ENCODE measurements at regions not wholly inside any gene's neighbourhood (a gene's known extent, or its start where the extent isn't known, plus 50 kb on each side); places are given as distances from the start of the nearest gene placed in this dataset.
"Not testable (repeated sequence)": the region's sequence is repeated elsewhere in the genome, so short reads cannot be mapped to it uniquely, and the experiment has no call there.

DNA sequence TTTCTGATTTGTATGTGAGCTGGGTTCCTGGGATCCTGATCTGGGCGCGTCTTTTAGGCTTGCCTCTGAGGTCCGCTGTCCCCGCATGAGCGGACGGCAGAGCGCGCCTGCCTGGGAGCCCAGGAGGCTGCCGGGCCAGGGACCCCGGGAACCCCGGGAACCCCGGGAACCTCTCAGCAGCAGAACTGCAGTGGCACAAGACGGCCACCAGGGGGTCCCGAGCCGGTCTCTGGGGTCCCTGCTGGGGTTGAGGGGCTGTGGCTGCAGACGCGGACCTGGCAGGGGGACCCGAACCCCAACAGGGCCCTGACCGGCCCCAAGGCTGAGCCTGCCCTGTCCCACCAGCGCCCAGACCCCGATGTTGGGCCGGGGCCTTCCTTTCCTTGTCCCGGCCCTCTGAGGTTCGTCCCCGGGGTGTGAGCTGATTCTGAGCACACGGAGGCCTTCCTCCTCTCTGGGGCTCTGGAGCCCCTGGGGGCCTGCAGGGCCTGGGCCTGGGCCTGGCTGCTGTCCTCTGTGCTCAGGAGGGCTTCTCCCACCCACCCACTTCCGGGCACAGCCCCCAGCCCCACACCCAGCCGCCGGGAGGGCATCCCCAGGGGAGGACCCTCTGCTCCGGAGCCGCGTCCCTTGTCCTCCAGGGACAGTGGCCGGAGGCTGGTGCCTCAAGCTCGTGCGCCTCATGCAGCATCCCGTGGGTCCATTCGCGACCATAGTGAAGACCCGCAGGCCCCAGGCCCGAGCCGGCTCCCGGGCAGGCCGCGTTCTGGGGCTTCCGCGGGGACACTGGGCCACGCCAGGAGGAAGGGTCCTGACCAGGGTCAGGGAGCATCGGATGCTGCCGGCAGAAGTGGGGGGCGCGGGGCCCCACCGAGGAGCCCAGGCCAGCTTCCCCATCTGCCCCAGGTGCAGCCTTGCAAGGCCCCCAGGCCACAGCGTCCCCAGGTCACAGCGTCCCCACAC lies 152.9 kb downstream of the TMEM121 start:
- DNase-seq, H3K27me3 Mint-ChIP-seq, H3K9me3 Mint-ChIP-seq, H3K4me1 Mint-ChIP-seq, H3K4me3 Mint-ChIP-seq, H3K27ac Mint-ChIP-seq, H3K36me3 Mint-ChIP-seq: not testable (repeated sequence)
- CTCF ChIA-PET = interaction anchor here (1.1 kb wide), 1 partner anchor 322 kb away, joined by 3 read pairs; no protein-coding TSS in a partner anchor

GRCh38 chr14:105679959-105680735 lies 153.8 kb downstream of the TMEM121 start:
- H3K4me3 Mint-ChIP-seq, H3K27me3 Mint-ChIP-seq, H3K36me3 Mint-ChIP-seq, H3K9me3 Mint-ChIP-seq, H3K4me1 Mint-ChIP-seq, H3K27ac Mint-ChIP-seq: not testable (repeated sequence)
- CTCF ChIA-PET = interaction anchor here (1.1 kb wide), 1 partner anchor 322 kb away, joined by 3 read pairs; no protein-coding TSS in a partner anchor
- DNase-seq = peak; percentile 39

DNA sequence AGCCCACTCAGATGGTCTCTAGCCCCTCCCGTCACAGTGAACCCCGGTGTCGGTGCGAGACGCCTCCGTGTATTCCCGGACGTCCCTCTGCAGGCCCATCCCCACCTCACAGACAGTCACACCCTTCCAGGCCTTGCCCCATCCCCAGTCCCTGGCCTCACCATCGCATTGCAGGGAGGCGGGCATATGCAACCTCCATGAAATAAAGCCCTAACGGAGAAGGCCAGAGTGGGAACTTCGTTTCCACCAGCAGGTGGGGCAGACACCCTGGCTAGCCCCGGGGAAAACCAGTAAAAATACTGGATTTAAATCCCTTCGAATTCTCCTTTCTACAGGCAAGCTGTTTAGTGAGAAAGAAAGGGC lies 154.3 kb downstream of the TMEM121 start:
- H3K9me3 Mint-ChIP-seq, CTCF ChIA-PET, H3K27me3 Mint-ChIP-seq, H3K4me3 Mint-ChIP-seq, H3K27ac Mint-ChIP-seq, H3K4me1 Mint-ChIP-seq, H3K36me3 Mint-ChIP-seq, DNase-seq: not testable (repeated sequence)

- DNase-seq, H3K36me3 Mint-ChIP-seq, CTCF ChIA-PET, H3K4me1 Mint-ChIP-seq, H3K9me3 Mint-ChIP-seq, H3K27me3 Mint-ChIP-seq, H3K4me3 Mint-ChIP-seq, H3K27ac Mint-ChIP-seq: not testable (repeated sequence)
These were observed 155.3 kb downstream of the TMEM121 start for GRCh38 chr14:105681606-105682185.

DNA sequence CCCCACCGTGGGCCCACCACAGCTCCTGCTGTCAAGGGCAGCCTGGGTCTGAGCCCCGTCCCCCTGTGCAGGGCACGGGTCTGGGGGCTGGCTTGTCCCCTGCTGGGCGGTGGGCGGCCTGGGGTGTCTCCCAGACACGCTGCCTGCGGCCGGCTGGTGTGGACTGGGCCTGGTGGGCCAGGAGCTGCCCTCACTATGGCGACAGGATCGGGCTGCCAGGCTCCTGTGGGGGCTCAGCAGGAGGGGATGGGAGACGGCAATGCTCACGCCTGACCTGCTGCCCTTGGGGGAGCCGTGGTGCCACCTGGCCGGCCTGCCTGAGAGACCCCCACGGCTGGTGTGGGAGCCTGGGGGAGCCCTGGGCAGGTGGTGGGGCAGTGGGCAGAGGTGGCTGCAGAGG lies 156.1 kb downstream of the TMEM121 start:
- H3K4me3 Mint-ChIP-seq, CTCF ChIA-PET, H3K4me1 Mint-ChIP-seq, DNase-seq, H3K27ac Mint-ChIP-seq, H3K36me3 Mint-ChIP-seq, H3K27me3 Mint-ChIP-seq, H3K9me3 Mint-ChIP-seq: not testable (repeated sequence)

DNA sequence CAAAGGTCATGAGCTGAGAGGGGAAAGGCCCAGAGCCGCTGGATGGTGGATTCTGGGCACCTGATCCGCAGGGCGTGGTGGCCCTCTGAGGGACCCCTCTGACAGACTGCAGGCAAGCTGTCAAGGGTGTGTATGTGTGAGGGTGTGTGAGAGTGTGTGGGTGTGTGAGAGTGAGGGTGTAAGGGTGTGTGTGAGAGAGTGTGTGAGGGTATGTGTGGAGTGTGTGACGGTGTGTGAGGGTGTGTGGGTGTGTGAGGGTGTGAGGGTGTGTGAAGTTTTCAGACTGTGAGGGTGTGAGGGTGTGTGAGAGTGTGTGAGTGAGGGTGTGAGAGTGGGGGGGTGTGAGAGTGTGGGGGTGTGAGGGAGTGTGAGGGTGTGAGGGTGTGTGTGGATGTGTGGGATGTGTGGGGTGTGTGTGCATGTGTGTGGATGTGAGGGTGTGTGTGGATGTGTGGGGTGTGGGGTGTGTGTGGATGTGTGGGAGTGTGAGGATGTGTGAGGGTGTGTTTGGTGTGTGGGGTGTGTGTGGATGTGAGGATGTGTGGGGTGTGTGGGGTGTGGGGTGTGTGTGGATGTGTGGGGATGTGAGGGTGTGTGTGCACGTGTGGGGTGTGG lies 156.7 kb downstream of the TMEM121 start:
- Mint-ChIP-seq H3K9me3 (peaks cover 9% of the 10 kb centered on the region), H3K27me3 (peaks cover 3% of the 10 kb centered on the region), H3K4me3 (no peak overlapping the region), H3K36me3 (no peaks in the 10 kb centered on the region), H3K4me1 (no peaks in the 10 kb centered on the region), H3K27ac (no peak overlapping the region)
- CTCF ChIA-PET = no interaction called here
- DNase-seq = no peak

GRCh38 chr14:105684056-105684455 lies 157.7 kb downstream of the TMEM121 start:
- H3K4me1 Mint-ChIP-seq, H3K27me3 Mint-ChIP-seq, H3K4me3 Mint-ChIP-seq, DNase-seq, CTCF ChIA-PET, H3K36me3 Mint-ChIP-seq, H3K27ac Mint-ChIP-seq: not testable (repeated sequence)
- H3K9me3 Mint-ChIP-seq = peaks cover 13% of the 10 kb centered on the region

GRCh38 chr14:105684597-105684996 lies 158.2 kb downstream of the TMEM121 start:
- not testable (repeated sequence) for H3K27ac Mint-ChIP-seq, H3K36me3 Mint-ChIP-seq, DNase-seq

GRCh38 chr14:105685003-105685402 lies 158.6 kb downstream of the TMEM121 start:
- DNase-seq = no peak
- Mint-ChIP-seq H3K9me3 (peaks cover 19% of the 10 kb centered on the region), H3K4me1 (no peaks in the 10 kb centered on the region), H3K36me3 (no peaks in the 10 kb centered on the region), H3K4me3 (no peak overlapping the region), H3K27me3 (peaks cover 3% of the 10 kb centered on the region), H3K27ac (no peak overlapping the region)
- CTCF ChIA-PET = no interaction called here

More at GRCh38 chr14:105684597-105684996, 158.2 kb downstream of the TMEM121 start:
- H3K4me1 Mint-ChIP-seq, H3K27me3 Mint-ChIP-seq, H3K4me3 Mint-ChIP-seq, CTCF ChIA-PET: not testable (repeated sequence)
- H3K9me3 Mint-ChIP-seq = peaks cover 15% of the 10 kb centered on the region

- H3K4me1 Mint-ChIP-seq, H3K27ac Mint-ChIP-seq, DNase-seq, H3K4me3 Mint-ChIP-seq, CTCF ChIA-PET, H3K36me3 Mint-ChIP-seq, H3K27me3 Mint-ChIP-seq: not testable (repeated sequence)
- peaks cover 25% of the 10 kb centered on the region for H3K9me3 Mint-ChIP-seq
These were observed 159.2 kb downstream of the TMEM121 start for GRCh38 chr14:105685605-105686004.

DNA sequence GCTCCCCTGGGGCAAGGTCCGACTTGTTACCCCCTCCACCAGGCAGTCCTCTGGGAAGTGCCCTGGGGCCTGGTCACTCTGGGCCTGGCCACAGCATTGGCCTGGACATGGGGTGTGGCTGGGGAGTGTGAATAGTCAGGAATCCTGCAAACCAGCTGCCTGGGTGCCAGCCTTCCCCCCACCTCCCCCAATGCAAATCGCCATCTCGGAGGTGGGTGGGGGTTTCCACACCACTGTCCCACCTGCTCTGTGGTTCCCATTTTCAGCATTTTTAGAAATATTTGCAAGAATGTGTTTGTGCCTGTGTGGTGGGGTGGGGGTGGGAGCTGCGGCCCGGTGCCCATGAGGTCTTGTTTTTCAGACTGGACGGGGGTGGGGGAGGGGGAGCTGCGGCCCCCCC lies 159.7 kb downstream of the TMEM121 start:
- H3K4me1 Mint-ChIP-seq, DNase-seq, H3K4me3 Mint-ChIP-seq, H3K27me3 Mint-ChIP-seq, H3K27ac Mint-ChIP-seq, H3K36me3 Mint-ChIP-seq, CTCF ChIA-PET: not testable (repeated sequence)
- peaks cover 29% of the 10 kb centered on the region for H3K9me3 Mint-ChIP-seq

DNA sequence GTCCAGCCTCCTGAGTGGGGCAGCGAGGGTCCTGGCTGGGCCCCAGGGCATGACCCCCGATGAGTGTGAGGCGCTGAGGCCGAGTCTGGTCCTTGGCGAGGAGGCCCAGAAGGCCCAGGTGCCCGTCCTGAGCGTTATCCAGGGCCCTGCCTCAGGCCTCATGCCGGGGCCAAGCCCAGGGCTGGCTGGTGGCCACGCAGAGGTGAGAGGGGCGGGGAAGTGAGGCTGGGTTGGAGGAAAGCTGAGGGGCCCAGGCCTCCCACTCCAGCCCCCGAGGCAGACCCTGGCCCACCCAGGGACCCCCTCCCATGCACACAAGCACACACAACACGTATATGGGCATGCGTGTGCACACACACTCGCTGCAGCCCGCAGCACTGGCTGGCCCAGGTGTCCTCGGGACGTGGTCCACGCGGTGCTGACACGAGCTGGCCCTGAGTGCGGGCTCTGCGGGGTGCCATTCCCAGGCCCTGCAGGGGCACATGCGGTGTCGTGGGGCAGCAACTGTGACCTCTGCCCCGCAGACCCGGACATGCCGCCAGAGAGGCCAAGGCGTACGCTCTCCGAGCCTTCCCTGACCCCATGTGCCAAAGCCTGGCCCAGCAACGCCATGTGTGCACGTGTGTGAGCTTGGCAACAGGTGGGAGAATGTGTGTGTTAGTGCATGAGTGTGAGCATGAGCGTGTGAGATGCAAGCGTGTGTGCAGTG lies 160.2 kb downstream of the TMEM121 start:
- H3K9me3 Mint-ChIP-seq = peaks cover 29% of the 10 kb centered on the region
- H3K4me3 Mint-ChIP-seq, H3K27me3 Mint-ChIP-seq, CTCF ChIA-PET, H3K4me1 Mint-ChIP-seq, H3K27ac Mint-ChIP-seq, H3K36me3 Mint-ChIP-seq, DNase-seq: not testable (repeated sequence)

DNA sequence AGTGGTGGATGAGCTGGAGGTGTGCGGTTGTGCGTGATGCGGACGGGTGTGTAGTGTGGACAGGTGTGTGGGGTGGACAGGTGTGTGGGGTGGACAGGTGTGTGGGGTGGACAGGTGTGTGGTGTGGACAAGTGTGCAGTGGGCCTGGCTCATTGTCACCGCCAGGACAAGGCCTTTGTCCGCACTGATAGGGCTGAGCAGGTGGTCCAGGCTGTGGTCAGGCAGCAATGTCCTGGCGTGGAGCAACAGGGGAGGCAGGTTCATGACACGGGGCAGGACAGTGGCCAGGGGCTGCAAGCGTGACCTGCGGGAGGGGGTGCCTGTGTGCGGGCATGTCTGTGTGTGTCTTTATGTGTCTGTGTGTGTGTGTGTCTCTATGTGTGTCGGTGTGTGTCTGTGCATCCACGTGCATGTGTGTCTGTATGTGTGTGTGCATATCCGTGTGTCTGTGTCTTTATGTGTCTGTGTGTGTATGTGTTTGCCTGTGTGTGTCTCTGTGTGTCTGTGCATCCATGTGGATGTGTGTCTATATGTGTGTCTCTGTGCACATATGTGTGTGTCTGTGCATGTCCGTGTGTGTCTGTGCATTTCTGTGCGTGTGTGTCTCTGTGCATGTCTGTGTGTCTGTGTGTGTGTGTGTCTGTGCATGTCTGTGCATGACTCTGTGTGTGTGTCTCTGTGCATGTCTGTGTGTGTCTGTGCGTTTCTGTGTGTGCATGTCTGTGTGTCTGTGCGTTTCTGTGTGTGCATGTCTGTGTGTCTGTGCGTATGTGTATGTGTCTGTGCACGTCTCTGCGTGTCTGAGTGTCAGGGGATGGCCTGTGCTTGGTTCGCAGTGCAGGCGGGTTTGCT lies 161.0 kb downstream of the TMEM121 start:
- CTCF ChIA-PET, H3K27me3 Mint-ChIP-seq, DNase-seq, H3K4me1 Mint-ChIP-seq, H3K36me3 Mint-ChIP-seq, H3K27ac Mint-ChIP-seq, H3K4me3 Mint-ChIP-seq: not testable (repeated sequence)
- H3K9me3 Mint-ChIP-seq = peaks cover 29% of the 10 kb centered on the region
